Tibial nerve (tissue), 4 donors: ENCODE measurements at regions not wholly inside any gene's neighbourhood (a gene's known extent, or its start where the extent isn't known, plus 50 kb on each side); places are given as distances from the start of the nearest gene placed in this dataset.

Experiments
- DNase-seq, 2 donors: peaks; one replicate each; pipeline ENCODE4 v3.0.0-alpha.2; 2019; ENCODE audit warnings: low spot score in 2 of 2
- H3K27ac ChIP-seq, 4 donors: fragments of 200-600 bp; sonication (generic) in 3 of 4; one replicate each; pipeline ENCODE4 v1.5.1; 2017 to 2019; ENCODE audit warnings: mild to moderate bottlenecking in 1 of 4
- H3K27me3 ChIP-seq, 2 donors: fragments of 200-600 bp; sonication (generic) in 1 of 2; one replicate each; pipeline versions ENCODE4 v1.5.1 to v1.6.0; 2017 to 2019
- H3K36me3 ChIP-seq, 3 donors: fragments of 200-600 bp; sonication (generic); one replicate each; pipeline ENCODE4 v1.5.1; 2018 to 2019
- H3K4me1 ChIP-seq, 4 donors: fragments of 200-600 bp; sonication (generic) in 3 of 4; one replicate each; pipeline ENCODE4 v1.5.1; 2017 to 2019
- H3K4me3 ChIP-seq, 4 donors: fragments of 200-600 bp; sonication (generic) in 3 of 4; one replicate each; pipeline ENCODE4 v1.5.1; 2017 to 2019; ENCODE audit warnings: mild to moderate bottlenecking in 1 of 4, moderate library complexity in 1 of 4
- H3K9me3 ChIP-seq, 4 donors: fragments of 200-600 bp; sonication (generic) in 3 of 4; one replicate each; pipeline ENCODE4 v1.5.1; 2017 to 2019
- EP300 ChIP-seq, 2 donors: sonication (generic); formaldehyde crosslinking; IDR thresholded peaks; one replicate each; pipeline ENCODE4 v1.6.1; 2017; ENCODE audit warnings: antibody characterized with exemption in 2 of 2, mild to moderate bottlenecking in 1 of 2
- POLR2A ChIP-seq, 2 donors: fragments of 450-650 bp; IDR thresholded peaks; one replicate each; pipeline ENCODE4 v1.6.1; 2017; ENCODE audit warnings: antibody characterized with exemption in 2 of 2, mild to moderate bottlenecking in 2 of 2, moderate library complexity in 2 of 2
- WGBS, 2 donors: methylation state at CpG; one replicate each; pipeline ENCODE4 v1.1.5; 2018; 5-methylcytosine and 5-hydroxymethylcytosine counted together
- TF ChIP-seq, protein P1 (sequence below), 5 experiments: fragments of 200-600 bp in 3 of 5; fragments of 450-650 bp in 2 of 5; sonication (generic) in 3 of 5; IDR thresholded peaks; one replicate each; pipeline ENCODE4 v1.5.1; 2016 to 2019; ENCODE audit warnings: antibody characterized with exemption in 5 of 5, mild to moderate bottlenecking in 3 of 5, moderate library complexity in 2 of 5

DNA sequence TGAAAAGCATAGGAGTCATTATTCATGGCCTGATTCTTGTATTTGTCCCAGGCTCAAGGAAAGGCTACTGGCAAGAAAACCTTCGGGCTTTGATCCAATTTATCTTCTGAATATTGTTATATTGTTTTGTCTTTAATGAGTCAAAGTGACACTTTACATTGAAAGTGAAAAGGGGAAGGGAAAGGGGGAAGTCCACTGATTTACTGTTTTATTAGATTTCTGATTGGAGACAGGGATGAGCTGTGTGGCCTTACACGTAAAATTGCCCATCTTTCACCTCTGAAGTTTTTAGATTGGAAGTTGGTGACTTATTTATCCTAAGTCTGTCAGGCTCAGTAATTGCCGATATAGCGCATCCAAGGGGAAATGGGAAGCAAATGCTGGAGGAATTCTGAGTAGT, 843.8 kb upstream of the LRRTM1 start:
- no peaks in the 10 kb centered on the region for H3K36me3 ChIP-seq
- peaks cover 0 to 7% (median 0%) of the 10 kb centered on the region in 4 donors for H3K9me3 ChIP-seq
- no peak for DNase-seq
- TF ChIP-seq, protein P1, sequence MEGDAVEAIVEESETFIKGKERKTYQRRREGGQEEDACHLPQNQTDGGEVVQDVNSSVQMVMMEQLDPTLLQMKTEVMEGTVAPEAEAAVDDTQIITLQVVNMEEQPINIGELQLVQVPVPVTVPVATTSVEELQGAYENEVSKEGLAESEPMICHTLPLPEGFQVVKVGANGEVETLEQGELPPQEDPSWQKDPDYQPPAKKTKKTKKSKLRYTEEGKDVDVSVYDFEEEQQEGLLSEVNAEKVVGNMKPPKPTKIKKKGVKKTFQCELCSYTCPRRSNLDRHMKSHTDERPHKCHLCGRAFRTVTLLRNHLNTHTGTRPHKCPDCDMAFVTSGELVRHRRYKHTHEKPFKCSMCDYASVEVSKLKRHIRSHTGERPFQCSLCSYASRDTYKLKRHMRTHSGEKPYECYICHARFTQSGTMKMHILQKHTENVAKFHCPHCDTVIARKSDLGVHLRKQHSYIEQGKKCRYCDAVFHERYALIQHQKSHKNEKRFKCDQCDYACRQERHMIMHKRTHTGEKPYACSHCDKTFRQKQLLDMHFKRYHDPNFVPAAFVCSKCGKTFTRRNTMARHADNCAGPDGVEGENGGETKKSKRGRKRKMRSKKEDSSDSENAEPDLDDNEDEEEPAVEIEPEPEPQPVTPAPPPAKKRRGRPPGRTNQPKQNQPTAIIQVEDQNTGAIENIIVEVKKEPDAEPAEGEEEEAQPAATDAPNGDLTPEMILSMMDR (IDR thresholded peaks at IDR 0.05) = no peak
- TF ChIP-seq POLR2A (IDR thresholded peaks at IDR 0.05) (no peak), EP300 (IDR thresholded peaks at IDR 0.05) (no peak)
- WGBS, 2 donors = 87 to 90% methylated on average over 4 of the region's 4 CpGs
- H3K4me3 ChIP-seq = no peak overlapping the region
- no peaks in the 10 kb centered on the region for H3K4me1 ChIP-seq
- no peak overlapping the region for H3K27ac ChIP-seq
- no peaks in the 10 kb centered on the region for H3K27me3 ChIP-seq

GRCh38 chr2:81136296-81136695, 831.7 kb upstream of the LRRTM1 start:
- no peaks in the 10 kb centered on the region for H3K27me3 ChIP-seq
- H3K36me3 ChIP-seq = no peaks in the 10 kb centered on the region
- no peak for TF ChIP-seq POLR2A (IDR thresholded peaks at IDR 0.05)
- TF ChIP-seq, protein P1 (IDR thresholded peaks at IDR 0.05) = no peak
- no peak for TF ChIP-seq EP300 (IDR thresholded peaks at IDR 0.05)
- H3K4me1 ChIP-seq = no peaks in the 10 kb centered on the region
- peaks cover 0 to 24% (median 0%) of the 10 kb centered on the region in 4 donors for H3K9me3 ChIP-seq
- DNase-seq = no peak
- no peak overlapping the region for H3K4me3 ChIP-seq
- no peak overlapping the region for H3K27ac ChIP-seq

DNA sequence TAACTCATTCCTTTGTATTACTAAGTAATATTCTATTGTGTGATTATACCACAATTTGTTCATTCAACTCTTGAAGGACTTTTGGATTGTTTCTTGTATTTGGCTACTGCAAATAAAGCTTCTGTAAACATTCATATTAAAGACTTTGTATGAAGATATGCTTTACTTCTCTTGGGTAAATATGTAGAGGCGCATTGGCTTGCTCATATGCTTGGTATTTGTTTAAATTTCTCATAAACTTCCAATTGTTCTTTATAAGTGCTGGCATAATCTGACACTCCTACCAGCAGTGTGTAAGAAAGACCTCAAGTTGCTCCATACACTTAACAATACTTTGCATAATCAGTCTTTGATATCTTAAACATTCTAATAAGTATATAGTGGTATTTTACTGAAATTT, 792.8 kb upstream of the LRRTM1 start:
- 90 to 93% methylated on average over 1 of the region's 1 CpG for whole genome bisulfite sequencing, 2 donors
- TF ChIP-seq, protein P1 (IDR thresholded peaks at IDR 0.05) = no peak
- TF ChIP-seq POLR2A (IDR thresholded peaks at IDR 0.05) = no peak
- TF ChIP-seq EP300 (IDR thresholded peaks at IDR 0.05) = no peak
- H3K4me1 ChIP-seq = no peaks in the 10 kb centered on the region
- DNase-seq = no peak
- H3K4me3 ChIP-seq = no peak overlapping the region
- no peaks in the 10 kb centered on the region for H3K27me3 ChIP-seq
- H3K36me3 ChIP-seq = no peaks in the 10 kb centered on the region
- no peak overlapping the region for H3K27ac ChIP-seq
- no peaks in the 10 kb centered on the region for H3K9me3 ChIP-seq

DNA sequence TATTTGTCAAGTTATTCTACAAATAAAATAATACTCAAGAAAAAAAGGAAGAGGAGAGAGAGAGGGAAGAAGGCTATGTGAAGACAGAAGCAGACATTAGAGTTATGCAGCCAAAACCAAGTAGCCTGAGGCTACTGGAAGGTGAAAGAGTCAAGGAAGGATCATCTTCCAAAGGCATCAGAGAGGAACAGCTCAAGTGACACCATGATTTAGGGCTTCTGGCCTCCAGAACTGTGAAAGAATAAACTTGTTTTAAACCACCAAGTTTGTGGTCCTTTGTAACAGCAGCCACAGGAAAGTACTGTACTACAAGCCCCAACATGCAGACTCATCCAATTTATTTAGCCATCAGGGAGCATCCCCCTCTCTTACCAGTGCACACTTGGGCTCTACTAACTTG, 788.5 kb upstream of the LRRTM1 start:
- H3K36me3 ChIP-seq = no peaks in the 10 kb centered on the region
- no peak overlapping the region for H3K4me3 ChIP-seq
- TF ChIP-seq POLR2A (IDR thresholded peaks at IDR 0.05) (no peak), EP300 (IDR thresholded peaks at IDR 0.05) (no peak)
- TF ChIP-seq, protein P1 (IDR thresholded peaks at IDR 0.05) = no peak
- no peaks in the 10 kb centered on the region for H3K9me3 ChIP-seq
- no peaks in the 10 kb centered on the region for H3K27me3 ChIP-seq
- no peak for DNase-seq
- no peak overlapping the region for H3K27ac ChIP-seq
- H3K4me1 ChIP-seq = no peaks in the 10 kb centered on the region

GRCh38 chr2:81087646-81088045, 783.1 kb upstream of the LRRTM1 start:
- Histone ChIP-seq H3K9me3 (no peaks in the 10 kb centered on the region), H3K4me3 (no peak overlapping the region), H3K4me1 (no peaks in the 10 kb centered on the region), H3K27me3 (no peaks in the 10 kb centered on the region), H3K27ac (no peak overlapping the region), H3K36me3 (no peaks in the 10 kb centered on the region)
- no peak for TF ChIP-seq EP300 (IDR thresholded peaks at IDR 0.05)
- TF ChIP-seq POLR2A (IDR thresholded peaks at IDR 0.05) = no peak
- TF ChIP-seq, protein P1 (IDR thresholded peaks at IDR 0.05) = no peak
- DNase-seq = no peak
- 65 to 68% methylated on average over 3 of the region's 3 CpGs for WGBS, 2 donors
